A673 (cell line): ENCODE measurements at regions not wholly inside any gene's neighbourhood (a gene's known extent, or its start where the extent isn't known, plus 50 kb on each side); places are given as distances from the start of the nearest gene placed in this dataset.

Experiments
- BruUV-seq: library from RNA; stranded (reverse); fragments of 400-500 nt; replicated peaks from 2 replicates; lab custom pipeline; 2021; lab: Mats Ljungman, UMichigan
- CTCF ChIA-PET: fragments of 300-600 bp; sonication (Branson Sonifier 250); formaldehyde crosslinking; loops from one replicate; lab custom pipeline; 2022; ENCODE audit warnings: antibody characterized with exemption; lab: Charles Lee
- POLR2A ChIA-PET: fragments of 300-600 bp; sonication (Branson Sonifier 250); formaldehyde crosslinking; loops from one replicate; lab custom pipeline; 2022; ENCODE audit warnings: antibody characterized with exemption; ENCODE audit not compliant: low non-redundant PET; lab: Charles Lee
- DNase-seq: peaks from one replicate; pipeline ENCODE4 v3.0.0-alpha.2; 2015; ENCODE audit warnings: low spot score
- H3K27ac ChIP-seq: fragments of 200-600 bp; sonication (generic); 2 replicates; pipeline ENCODE4 v1.5.1; 2016; ENCODE audit warnings: mixed run types, low read depth, mild to moderate bottlenecking, mixed read lengths, antibody characterized with exemption, low read length; ENCODE audit not compliant: poor library complexity, severe bottlenecking
- H3K27me3 ChIP-seq: fragments of 200-600 bp; sonication (generic); replicated peaks from 2 replicates; pipeline ENCODE4 v1.6.1; 2017; ENCODE audit warnings: mixed run types, low read depth, mild to moderate bottlenecking, mixed read lengths, antibody characterized with exemption, low read length; ENCODE audit not compliant: insufficient read depth, poor library complexity
- H3K36me3 ChIP-seq: fragments of 200-600 bp; sonication (generic); 2 replicates; pipeline ENCODE4 v1.6.1; 2016; ENCODE audit warnings: mixed run types, mild to moderate bottlenecking, mixed read lengths, antibody characterized with exemption, low read length; ENCODE audit not compliant: insufficient read depth, poor library complexity, severe bottlenecking
- H3K4me1 ChIP-seq: fragments of 200-600 bp; sonication (generic); 2 replicates; pipeline ENCODE4 v1.6.1; 2017; ENCODE audit warnings: mixed run types, mild to moderate bottlenecking, mixed read lengths, antibody characterized with exemption, low read length; ENCODE audit not compliant: insufficient read depth, poor library complexity, severe bottlenecking
- H3K4me3 ChIP-seq: fragments of 200-600 bp; sonication (generic); 2 replicates; pipeline ENCODE4 v1.5.1; 2016; ENCODE audit warnings: low read depth, mixed run types, mild to moderate bottlenecking, mixed read lengths, low read length; ENCODE audit not compliant: poor library complexity, severe bottlenecking
- H3K9me3 ChIP-seq: fragments of 200-600 bp; sonication (generic); 2 replicates; pipeline ENCODE4 v1.6.1; 2016; ENCODE audit warnings: mixed run types, low read depth, mild to moderate bottlenecking, mixed read lengths, antibody characterized with exemption, low read length; ENCODE audit not compliant: poor library complexity, severe bottlenecking
- EZH2 ChIP-seq: fragments of 200-600 bp; sonication (generic); IDR thresholded peaks from 2 replicates; pipeline ENCODE4 v1.6.1; 2017; ENCODE audit warnings: borderline replicate concordance, low read depth, mild to moderate bottlenecking, mixed read lengths, antibody characterized with exemption, low read length; ENCODE audit not compliant: poor library complexity, severe bottlenecking
- intact Hi-C: fragments of 100-400 bp; cut with micrococcal nuclease; formaldehyde crosslinking; loops from one replicate; pipeline ENCODE4 v1.10.0; 2022; ENCODE audit not compliant: unreplicated experiment
- TF ChIP-seq, protein P1 (sequence below): fragments of 300-800, 200-600 bp; sonication (generic); conservative IDR thresholded peaks from 2 replicates; pipeline ENCODE4 v1.5.1; 2017; ENCODE audit warnings: low read depth, mild to moderate bottlenecking, antibody characterized with exemption, low read length, moderate library complexity, mixed read lengths

DNA sequence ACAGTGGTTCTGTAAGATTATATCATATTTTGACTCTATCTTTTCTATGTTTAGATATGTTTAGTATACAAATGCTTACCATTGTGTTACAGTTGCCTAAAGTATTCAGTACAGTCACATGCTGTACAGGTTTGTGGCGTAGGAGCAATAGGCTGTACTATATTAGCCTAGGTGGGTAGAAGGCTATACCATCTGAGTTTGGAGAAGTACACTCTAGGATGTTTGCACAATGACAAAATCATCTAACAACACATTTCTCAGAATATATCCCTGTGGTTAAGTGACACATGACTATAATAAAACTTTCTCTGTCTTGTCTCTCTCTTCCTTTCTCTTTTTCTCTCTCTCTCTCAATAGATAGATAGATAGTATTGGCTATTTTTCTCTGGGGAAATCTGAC, 1053.1 kb downstream of the STIM2 start:
- TF ChIP-seq, protein P1, sequence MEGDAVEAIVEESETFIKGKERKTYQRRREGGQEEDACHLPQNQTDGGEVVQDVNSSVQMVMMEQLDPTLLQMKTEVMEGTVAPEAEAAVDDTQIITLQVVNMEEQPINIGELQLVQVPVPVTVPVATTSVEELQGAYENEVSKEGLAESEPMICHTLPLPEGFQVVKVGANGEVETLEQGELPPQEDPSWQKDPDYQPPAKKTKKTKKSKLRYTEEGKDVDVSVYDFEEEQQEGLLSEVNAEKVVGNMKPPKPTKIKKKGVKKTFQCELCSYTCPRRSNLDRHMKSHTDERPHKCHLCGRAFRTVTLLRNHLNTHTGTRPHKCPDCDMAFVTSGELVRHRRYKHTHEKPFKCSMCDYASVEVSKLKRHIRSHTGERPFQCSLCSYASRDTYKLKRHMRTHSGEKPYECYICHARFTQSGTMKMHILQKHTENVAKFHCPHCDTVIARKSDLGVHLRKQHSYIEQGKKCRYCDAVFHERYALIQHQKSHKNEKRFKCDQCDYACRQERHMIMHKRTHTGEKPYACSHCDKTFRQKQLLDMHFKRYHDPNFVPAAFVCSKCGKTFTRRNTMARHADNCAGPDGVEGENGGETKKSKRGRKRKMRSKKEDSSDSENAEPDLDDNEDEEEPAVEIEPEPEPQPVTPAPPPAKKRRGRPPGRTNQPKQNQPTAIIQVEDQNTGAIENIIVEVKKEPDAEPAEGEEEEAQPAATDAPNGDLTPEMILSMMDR, result no peak
- TF ChIP-seq EZH2, result no peak
- ChIA-PET CTCF (no interaction called here), POLR2A (no interaction called here)
- Histone ChIP-seq H3K4me3 (no peak overlapping the region), H3K27ac (no peak overlapping the region), H3K9me3 (no peaks in the 10 kb centered on the region), H3K36me3 (no peaks in the 10 kb centered on the region), H3K27me3 (no peaks in the 10 kb centered on the region), H3K4me1 (no peaks in the 10 kb centered on the region)
- DNase-seq, result no peak
- no TSS peak for BruUV-seq
- intact Hi-C loops, result no loop called here

DNA sequence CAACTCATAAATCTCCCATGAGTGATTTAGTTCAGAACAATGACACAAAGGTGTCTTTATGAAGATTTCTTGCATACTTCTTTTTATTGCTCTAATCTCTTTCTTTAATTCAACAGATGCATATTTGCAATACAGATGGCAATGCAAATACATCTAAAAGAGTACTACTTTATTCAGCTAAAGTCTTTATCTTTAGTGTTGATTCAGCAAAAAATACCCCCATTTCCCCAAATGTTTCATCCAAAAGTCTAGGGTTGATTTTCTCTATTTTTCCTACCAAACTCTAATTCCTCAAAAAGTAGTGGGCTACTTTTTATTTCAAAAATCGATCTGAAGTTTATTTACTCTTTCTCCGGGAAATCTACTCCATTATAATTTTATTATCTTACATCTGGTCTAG, 1055.2 kb downstream of the STIM2 start:
- no peak for DNase-seq
- POLR2A ChIA-PET, result no interaction called here
- no peaks in the 10 kb centered on the region for H3K27me3 ChIP-seq
- no peaks in the 10 kb centered on the region for H3K9me3 ChIP-seq
- H3K4me3 ChIP-seq, result no peak overlapping the region
- TF ChIP-seq, protein P1, result no peak
- no peak for TF ChIP-seq EZH2
- no peak overlapping the region for H3K27ac ChIP-seq
- intact Hi-C loops, result no loop called here
- H3K4me1 ChIP-seq, result no peaks in the 10 kb centered on the region
- no peaks in the 10 kb centered on the region for H3K36me3 ChIP-seq
- BruUV-seq, result no TSS peak
- CTCF ChIA-PET, result no interaction called here

DNA sequence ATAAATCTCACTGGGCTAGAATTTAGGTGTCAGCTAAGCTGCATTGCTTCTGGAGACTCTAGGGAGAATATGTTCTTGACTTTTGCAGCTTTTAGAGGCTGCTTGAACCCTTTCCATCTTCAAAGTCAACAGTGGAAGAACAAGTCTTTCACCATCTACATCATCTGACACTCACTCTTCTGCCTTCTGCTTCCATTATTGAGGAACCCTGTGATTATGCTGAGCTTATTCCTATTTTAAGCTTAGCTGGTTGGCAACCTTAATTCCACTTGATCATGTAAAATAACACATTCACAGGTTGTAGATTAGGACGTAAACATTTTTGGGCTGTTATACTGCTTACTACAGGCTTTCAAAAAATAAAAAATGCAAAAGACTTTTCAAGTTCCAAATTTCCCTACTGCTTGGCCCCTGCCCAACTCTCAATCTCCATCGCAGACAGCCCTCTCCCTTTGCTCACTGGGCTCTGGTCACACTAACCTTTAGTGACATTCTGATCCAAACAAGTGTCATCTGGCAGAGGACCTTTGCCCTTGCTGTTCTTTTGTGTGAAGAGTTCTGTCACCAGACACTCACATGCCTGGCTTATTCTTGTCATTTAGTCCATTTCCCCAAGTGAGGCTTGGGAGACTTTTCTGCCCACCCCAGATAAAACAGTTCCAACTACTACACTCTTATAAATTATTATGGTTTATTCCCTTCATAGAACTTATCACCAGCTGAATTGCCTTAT, 1056.0 kb downstream of the STIM2 start:
- no peak overlapping the region for H3K27ac ChIP-seq
- TF ChIP-seq EZH2, result no peak
- TF ChIP-seq, protein P1, result no peak
- no peaks in the 10 kb centered on the region for H3K27me3 ChIP-seq
- ChIA-PET POLR2A (no interaction called here), CTCF (no interaction called here)
- no peaks in the 10 kb centered on the region for H3K36me3 ChIP-seq
- no peak for DNase-seq
- no peaks in the 10 kb centered on the region for H3K4me1 ChIP-seq
- BruUV-seq, result no TSS peak
- H3K9me3 ChIP-seq, result no peaks in the 10 kb centered on the region
- H3K4me3 ChIP-seq, result no peak overlapping the region
- intact Hi-C loops, result no loop called here
